DND-41 (cell line): ENCODE measurements at regions not wholly inside any gene's neighbourhood (a gene's known extent, or its start where the extent isn't known, plus 50 kb on each side); places are given as distances from the start of the nearest gene placed in this dataset.

Source experiments
- CTCF ChIP-seq: IDR thresholded peaks from 2 replicates; pipeline ENCODE4 v1.5.1; 2012; ENCODE audit warnings: borderline replicate concordance, low read length, moderate library complexity, mild to moderate bottlenecking; ENCODE audit not compliant: poor library complexity, severe bottlenecking; ENCODE audit errors: extremely low read depth
- EZH2 ChIP-seq: IDR thresholded peaks from 3 replicates; pipeline ENCODE4 v1.6.1; 2012; ENCODE audit warnings: borderline replicate concordance, low read depth, mild to moderate bottlenecking, moderate library complexity, low read length, inconsistent platforms; ENCODE audit not compliant: severe bottlenecking

- TF ChIP-seq CTCF (no peak), EZH2 (no peak)
Measured at GRCh38 chr5:130912088-130912487, 253.0 kb downstream of the HINT1 start.
